H1 (cell line): ENCODE measurements at regions not wholly inside any gene's neighbourhood (a gene's known extent, or its start where the extent isn't known, plus 50 kb on each side); places are given as distances from the start of the nearest gene placed in this dataset.

ENCODE experiments used
- CTCF ChIA-PET: fragments of 300-600 bp; sonication (Branson Sonifier 250); formaldehyde crosslinking; loops from one replicate; lab custom pipeline; 2021; ENCODE audit not compliant: partially characterized antibody; lab: Charles Lee
- POLR2A ChIA-PET: fragments of 300-600 bp; sonication (Branson Sonifier 250); formaldehyde crosslinking; loops from one replicate; lab custom pipeline; 2021; ENCODE audit warnings: inconsistent platforms; ENCODE audit not compliant: partially characterized antibody; lab: Charles Lee
- DNase-seq, 2 experiments: peaks; one replicate each; pipeline versions ENCODE4 v3.0.0 to v3.0.0-alpha.2; 2010 to 2022; ENCODE audit warnings: low spot score in 2 of 2, low read depth in 1 of 2, mixed read lengths in 1 of 2
- FAIRE-seq: peaks from 2 replicates; lab custom pipeline; 2011; peaks lifted over from hg19 to GRCh38; lab: Jason Lieb, UNC
- H2AFZ ChIP-seq: 2 replicates; pipeline ENCODE4 v1.8.1; 2012; ENCODE audit warnings: low read length, inconsistent platforms
- H2AK5ac ChIP-seq: 2 replicates; pipeline ENCODE4 v1.6.1; 2013; ENCODE audit warnings: low read depth, low read length
- H2BK120ac ChIP-seq: replicated peaks from 2 replicates; pipeline ENCODE3; 2013; ENCODE audit warnings: low read depth, low read length, inconsistent platforms
- H2BK12ac ChIP-seq: 2 replicates; pipeline ENCODE4 v1.6.1; 2013; ENCODE audit warnings: low read depth, low read length
- H2BK15ac ChIP-seq: 2 replicates; pipeline ENCODE4 v1.6.1; 2013; ENCODE audit warnings: low read length
- H2BK20ac ChIP-seq: 2 replicates; pipeline ENCODE4 v1.6.1; 2013; ENCODE audit warnings: low read length
- H2BK5ac ChIP-seq: 2 replicates; pipeline ENCODE4 v1.6.1; 2013; ENCODE audit warnings: low read depth, low read length
- H3K14ac ChIP-seq: 2 replicates; pipeline ENCODE4 v1.6.1; 2013; ENCODE audit warnings: inconsistent platforms; ENCODE audit not compliant: insufficient read length
- H3K18ac ChIP-seq: 2 replicates; pipeline ENCODE4 v1.6.1; 2013; ENCODE audit warnings: low read length; ENCODE audit errors: extremely low read depth
- H3K23ac ChIP-seq: 2 replicates; pipeline ENCODE4 v1.6.1; 2013; ENCODE audit warnings: inconsistent platforms; ENCODE audit not compliant: insufficient read length
- H3K23me2 ChIP-seq: 2 replicates; pipeline ENCODE4 v1.6.1; 2013; ENCODE audit warnings: low read depth, low read length
- H3K27ac ChIP-seq: 2 replicates; pipeline ENCODE4 v1.6.1; 2011; ENCODE audit warnings: low read depth, low read length, inconsistent platforms
- H3K27me3 ChIP-seq, 4 experiments: replicated peaks in 1 of 4; 1 replicate in 1 of 4; 2 replicates in 3 of 4; pipeline versions ENCODE4 v1.6.1 to v1.8.1; 2011 to 2013; ENCODE audit warnings: low read length in 3 of 4, mild to moderate bottlenecking in 3 of 4, inconsistent platforms in 2 of 4, mixed read lengths in 2 of 4, moderate library complexity in 1 of 4; ENCODE audit not compliant: control insufficient read depth in 3 of 4, insufficient read depth in 3 of 4; ENCODE audit errors: extremely low read depth in 1 of 4
- H3K36me3 ChIP-seq, 4 experiments: 2 replicates each; pipeline versions ENCODE4 v1.6.1 to v1.8.1; 2011 to 2013; ENCODE audit warnings: mild to moderate bottlenecking in 4 of 4, low read length in 3 of 4, moderate library complexity in 2 of 4, control low read depth in 1 of 4, inconsistent platforms in 1 of 4; ENCODE audit not compliant: insufficient read depth in 4 of 4, control insufficient read depth in 2 of 4
- H3K4ac ChIP-seq: replicated peaks from 2 replicates; pipeline ENCODE3; 2013; ENCODE audit warnings: low read length, low read depth, mixed read lengths, inconsistent platforms; ENCODE audit not compliant: insufficient read length
- H3K4me1 ChIP-seq, 4 experiments: replicated peaks in 1 of 4; 1 replicate in 1 of 4; 2 replicates in 3 of 4; pipeline versions ENCODE4 v1.6.1 to v1.8.1; 2011 to 2013; ENCODE audit warnings: low read length in 3 of 4, inconsistent platforms in 2 of 4, mixed read lengths in 1 of 4; ENCODE audit not compliant: insufficient read depth in 4 of 4, control insufficient read depth in 3 of 4
- H3K4me2 ChIP-seq, 2 experiments: 2 replicates each; pipeline versions ENCODE4 v1.6.1 to v1.8.1; 2011 to 2013; ENCODE audit warnings: low read depth in 2 of 2, low read length in 2 of 2, control low read depth in 1 of 2, inconsistent platforms in 1 of 2, mild to moderate bottlenecking in 1 of 2; ENCODE audit not compliant: insufficient read depth in 1 of 2
- H3K4me3 ChIP-seq, 4 experiments: fragments of 200-600, 300-600 bp in 1 of 4; sonication (generic), shearing (Covaris generic), sonication (Bioruptor Twin) in 1 of 4; 2 replicates each; pipeline versions ENCODE4 v1.5.1 to v1.8.1; 2011 to 2016; ENCODE audit warnings: low read length in 4 of 4, low read depth in 3 of 4, control low read depth in 2 of 4, inconsistent platforms in 2 of 4, mild to moderate bottlenecking in 2 of 4, mixed read lengths in 1 of 4, moderate library complexity in 1 of 4; ENCODE audit not compliant: insufficient read depth in 2 of 4; ENCODE audit errors: extremely low read depth in 1 of 4
- H3K56ac ChIP-seq: replicated peaks from 2 replicates; pipeline ENCODE3; 2013; ENCODE audit warnings: low read depth, mild to moderate bottlenecking, mixed read lengths, low read length, inconsistent platforms; ENCODE audit not compliant: insufficient read length
- H3K79me1 ChIP-seq: 2 replicates; pipeline ENCODE4 v1.6.1; 2013; ENCODE audit warnings: low read depth, low read length, control low read depth
- H3K79me2 ChIP-seq, 2 experiments: 2 replicates each; pipeline versions ENCODE4 v1.6.1 to v1.8.1; 2012 to 2013; ENCODE audit warnings: low read length in 2 of 2, mild to moderate bottlenecking in 2 of 2, inconsistent platforms in 1 of 2; ENCODE audit not compliant: insufficient read depth in 2 of 2, control insufficient read depth in 1 of 2
- H3K9ac ChIP-seq, 4 experiments: replicated peaks in 1 of 4; 1 replicate in 1 of 4; 2 replicates in 3 of 4; pipeline versions ENCODE4 v1.6.1 to v1.8.1; 2011 to 2013; ENCODE audit warnings: low read depth in 3 of 4, low read length in 3 of 4, control low read depth in 2 of 4, mild to moderate bottlenecking in 2 of 4, moderate library complexity in 2 of 4, inconsistent platforms in 1 of 4; ENCODE audit errors: extremely low read depth in 1 of 4
- H3K9me3 ChIP-seq, 2 experiments: 2 replicates each; pipeline versions ENCODE4 v1.6.1 to v1.8.1; 2012 to 2013; ENCODE audit warnings: mild to moderate bottlenecking in 2 of 2, moderate library complexity in 2 of 2, control low read depth in 1 of 2, inconsistent platforms in 1 of 2, low read depth in 1 of 2, low read length in 1 of 2, mixed read lengths in 1 of 2; ENCODE audit not compliant: insufficient read depth in 2 of 2
- H4K20me1 ChIP-seq, 2 experiments: replicated peaks in 1 of 2; 2 replicates each; pipeline versions ENCODE3 to v1.8.1; 2011 to 2013; ENCODE audit warnings: inconsistent platforms in 2 of 2, low read length in 2 of 2, mild to moderate bottlenecking in 1 of 2; ENCODE audit not compliant: insufficient read depth in 2 of 2, control insufficient read depth in 1 of 2
- H4K5ac ChIP-seq: 2 replicates; pipeline ENCODE4 v1.6.1; 2013; ENCODE audit warnings: low read length, low read depth, mixed read lengths, inconsistent platforms; ENCODE audit not compliant: insufficient read length
- H4K8ac ChIP-seq: 2 replicates; pipeline ENCODE4 v1.8.0; 2013; ENCODE audit warnings: mild to moderate bottlenecking, moderate library complexity, low read length, inconsistent platforms; ENCODE audit not compliant: insufficient read depth; ENCODE audit errors: extremely low read depth
- H4K91ac ChIP-seq: replicated peaks from 2 replicates; pipeline ENCODE3; 2013; ENCODE audit warnings: low read length, mixed read lengths, inconsistent platforms; ENCODE audit not compliant: insufficient read length
- ASH2L ChIP-seq: fragments of 200-600, 300-600 bp; sonication (generic); IDR thresholded peaks from one replicate; pipeline ENCODE4 v1.7.1; 2017; ENCODE audit warnings: low read length

DNA sequence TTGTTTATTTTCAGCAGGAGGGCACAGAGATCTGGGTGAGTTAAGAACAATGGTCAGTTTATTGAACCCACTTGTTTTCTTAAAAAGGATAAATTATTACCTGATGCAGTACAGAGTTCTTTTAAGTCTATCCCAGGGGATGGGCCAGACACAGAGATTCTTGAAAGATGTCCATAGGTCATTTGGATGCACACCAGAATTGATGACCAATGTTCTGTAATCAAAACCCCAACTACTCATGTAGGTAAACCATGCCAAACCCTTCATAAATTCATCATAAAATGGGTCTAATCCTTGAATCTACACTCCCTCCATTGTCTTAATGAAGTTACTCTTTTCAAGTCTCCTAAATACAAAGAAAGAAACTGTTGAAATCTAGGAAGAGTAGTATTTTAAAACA, 273.0 kb upstream of the COL8A1 start:
- Histone ChIP-seq H2BK20ac (no peak overlapping the region), H2BK5ac (no peak overlapping the region), H2AK5ac (no peak overlapping the region), H3K23ac (no peak overlapping the region), H3K4me1 (no peaks in the 10 kb centered on the region), H4K5ac (no peak overlapping the region), H4K91ac (no peak overlapping the region), H3K9me3 (no peaks in the 10 kb centered on the region), H4K20me1 (no peaks in the 10 kb centered on the region), H3K9ac (no peak overlapping the region), H3K27me3 (peaks cover 0 to 2% (median 0%) of the 10 kb centered on the region in 4 experiments; a peak in 1 of 7 replicates), H2BK12ac (no peak overlapping the region), H2AFZ (no peak overlapping the region), H3K27ac (no peak overlapping the region), H3K18ac (no peak overlapping the region), H3K14ac (no peak overlapping the region), H3K4me2 (no peak overlapping the region), H2BK120ac (no peak overlapping the region), H3K79me2 (no peaks in the 10 kb centered on the region), H3K79me1 (no peaks in the 10 kb centered on the region), H2BK15ac (no peak overlapping the region), H3K36me3 (no peaks in the 10 kb centered on the region), H3K4me3 (no peak overlapping the region), H3K23me2 (no peaks in the 10 kb centered on the region), H3K4ac (no peak overlapping the region), H3K56ac (no peak overlapping the region), H4K8ac (no peak overlapping the region)
- ChIA-PET CTCF (interaction anchor here (0.7 to 1.2 kb wide), 4 partner anchors 11 to 249 kb away, joined by 3 to 5 read pairs (median 3); no protein-coding TSS in a partner anchor), POLR2A (no interaction called here)
- DNase-seq (no peak), FAIRE-seq (no peak)
- TF ChIP-seq ASH2L: no peak
